ENCODE measurements at regions not wholly inside any gene's neighbourhood (a gene's known extent, or its start where the extent isn't known, plus 50 kb on each side); places are given as distances from the start of the nearest gene placed in this dataset.

DNA sequence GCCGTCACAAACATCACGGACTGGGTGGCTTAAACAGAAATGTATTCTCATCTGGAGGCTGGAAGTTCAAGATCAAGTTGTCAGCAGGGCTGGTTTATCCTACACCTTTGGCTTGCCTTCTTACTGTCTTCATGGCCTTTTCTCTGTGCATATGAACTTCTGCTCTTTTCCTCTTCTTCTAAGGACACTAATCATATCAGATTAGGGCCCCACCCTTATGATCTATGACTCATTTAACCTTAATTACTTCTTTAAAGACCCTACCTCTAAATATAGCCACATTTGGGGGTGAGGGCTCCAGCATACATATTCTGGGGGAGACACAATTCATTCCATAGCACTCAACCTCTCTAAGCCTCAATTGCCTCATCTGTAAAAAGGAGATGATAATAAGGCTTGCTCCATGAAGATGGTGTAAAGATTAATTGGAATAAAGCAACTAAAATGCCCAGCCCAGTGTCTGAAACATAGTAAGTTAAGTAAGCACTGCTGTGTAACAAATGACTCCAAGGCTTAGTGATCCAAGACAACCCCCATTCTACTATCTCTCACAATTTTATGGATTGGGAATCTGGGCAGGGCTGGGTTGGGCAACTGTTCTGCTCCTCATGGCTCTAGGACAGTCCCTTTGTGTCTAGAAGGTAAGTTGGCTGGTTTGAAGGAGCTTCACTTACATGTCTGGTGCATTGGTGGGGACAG lies 119.8 kb downstream of the BANF2 start:
- no TSS peak for BruUV-seq (replicated peaks)
- H2AFZ ChIP-seq (ENCODE audit: low read depth, low read length, poor library complexity, severe bottlenecking): no peak overlapping the region
- no peak for ATAC-seq
- ChIA-PET POLR2A (no interaction called here), CTCF (no interaction called here), RAD21 (ENCODE audit: low non-redundant PET in 1 of 2, low total read pairs in 2 of 2, uncharacterized antibody in 2 of 2, unreplicated experiment in 2 of 2) (no interaction called here)
- no peaks in the 10 kb centered on the region for H3K9me2 ChIP-seq (ENCODE audit: insufficient read depth)
- no peaks in the 10 kb centered on the region for H3K36me3 ChIP-seq (ENCODE audit: control insufficient read depth in 1 of 2, insufficient read depth in 2 of 2, low read length in 2 of 2)
- intact Hi-C loops (cut with micrococcal nuclease): no loop called here
- DNase-seq (ENCODE audit: low read depth, low spot score): no peak
- H4K20me1 ChIP-seq (ENCODE audit: insufficient read depth): no peaks in the 10 kb centered on the region
- TF ChIP-seq FOSL1 (IDR thresholded peaks at IDR 0.05; ENCODE audit: low read depth): no peak
- TF ChIP-seq SP1 (IDR thresholded peaks at IDR 0.05; ENCODE audit: low read depth): no peak
- no peak for TF ChIP-seq POLR2AphosphoS5 (IDR thresholded peaks at IDR 0.05; ENCODE audit: low read depth, low read length)
- no peak for TF ChIP-seq YY1 (IDR thresholded peaks at IDR 0.05; ENCODE audit: extremely low read depth, insufficient replicate concordance, low read depth, low read length)
- no peak for TF ChIP-seq EZH2 (IDR thresholded peaks at IDR 0.05)
- TF ChIP-seq CBX3 (IDR thresholded peaks at IDR 0.05; ENCODE audit: low read depth): no peak
- TF ChIP-seq, protein P1, sequence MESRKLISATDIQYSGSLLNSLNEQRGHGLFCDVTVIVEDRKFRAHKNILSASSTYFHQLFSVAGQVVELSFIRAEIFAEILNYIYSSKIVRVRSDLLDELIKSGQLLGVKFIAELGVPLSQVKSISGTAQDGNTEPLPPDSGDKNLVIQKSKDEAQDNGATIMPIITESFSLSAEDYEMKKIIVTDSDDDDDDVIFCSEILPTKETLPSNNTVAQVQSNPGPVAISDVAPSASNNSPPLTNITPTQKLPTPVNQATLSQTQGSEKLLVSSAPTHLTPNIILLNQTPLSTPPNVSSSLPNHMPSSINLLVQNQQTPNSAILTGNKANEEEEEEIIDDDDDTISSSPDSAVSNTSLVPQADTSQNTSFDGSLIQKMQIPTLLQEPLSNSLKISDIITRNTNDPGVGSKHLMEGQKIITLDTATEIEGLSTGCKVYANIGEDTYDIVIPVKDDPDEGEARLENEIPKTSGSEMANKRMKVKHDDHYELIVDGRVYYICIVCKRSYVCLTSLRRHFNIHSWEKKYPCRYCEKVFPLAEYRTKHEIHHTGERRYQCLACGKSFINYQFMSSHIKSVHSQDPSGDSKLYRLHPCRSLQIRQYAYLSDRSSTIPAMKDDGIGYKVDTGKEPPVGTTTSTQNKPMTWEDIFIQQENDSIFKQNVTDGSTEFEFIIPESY (IDR thresholded peaks at IDR 0.05; ENCODE audit: extremely low read depth, insufficient replicate concordance, low read length): no peak
- TF ChIP-seq ZNF274 (IDR thresholded peaks at IDR 0.05; ENCODE audit: low read depth, low read length): no peak
- no peak for TF ChIP-seq POLR2A (IDR thresholded peaks at IDR 0.05; ENCODE audit: borderline replicate concordance, extremely low read depth, insufficient read depth, insufficient read length)
- TF ChIP-seq TCF7L2 (IDR thresholded peaks at IDR 0.05; ENCODE audit: borderline replicate concordance, extremely low read depth, insufficient read depth, insufficient read length): no peak
- no peak overlapping the region for H3K27ac ChIP-seq (ENCODE audit: low read depth, low read length)
- H3K4me3 ChIP-seq (replicated peaks in 1 of 2; ENCODE audit: low read depth in 1 of 2, low read length in 2 of 2): no peak overlapping the region
- H3K4me1 ChIP-seq (ENCODE audit: control insufficient read depth in 1 of 2, insufficient read depth in 2 of 2, low read length in 2 of 2): peaks cover 5 to 11% of the 10 kb centered on the region in 2 experiments; a peak in 3 of 4 replicates
- no peak overlapping the region for H3K9ac ChIP-seq (ENCODE audit: low read length)
- H3K9me3 ChIP-seq (ENCODE audit: control insufficient read depth in 1 of 2, insufficient read depth in 1 of 2, low read depth in 1 of 2, low read length in 2 of 2): peaks cover 0 to 3% of the 10 kb centered on the region in 2 experiments; a peak in 1 of 4 replicates
- H3K79me2 ChIP-seq (ENCODE audit: insufficient read depth, low read length): no peaks in the 10 kb centered on the region
- no peak overlapping the region for H3K4me2 ChIP-seq (ENCODE audit: low read length)
- no peaks in the 10 kb centered on the region for H3K27me3 ChIP-seq (ENCODE audit: insufficient read depth, low read length)

Measured in HCT116 (cell line).